ENCODE measurements at regions not wholly inside any gene's neighbourhood (a gene's known extent, or its start where the extent isn't known, plus 50 kb on each side); places are given as distances from the start of the nearest gene placed in this dataset.

DNA sequence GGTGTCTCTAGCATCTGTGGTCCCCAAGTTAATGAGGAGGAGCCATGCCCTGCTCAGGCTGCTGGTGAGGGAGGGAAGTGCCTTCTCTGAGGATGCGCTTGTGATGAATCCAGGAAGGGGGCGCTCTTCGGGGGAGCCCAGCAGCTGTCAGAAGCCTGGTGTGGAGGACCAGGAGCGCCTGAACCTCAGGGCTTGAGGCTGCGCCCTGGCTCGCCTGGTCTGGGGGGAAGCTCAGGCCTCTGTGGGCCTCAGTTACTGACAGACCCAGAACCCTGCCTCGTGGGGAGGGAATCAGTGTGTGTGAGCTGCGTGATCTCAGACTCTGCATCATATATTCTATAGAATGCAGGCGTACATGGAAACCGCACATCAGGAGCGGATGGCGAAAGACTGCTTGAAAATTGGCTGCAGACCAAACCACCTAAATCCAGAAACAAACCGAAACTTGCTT, 126.1 kb downstream of the SEC14L1 start:
- DNase-seq = no peak

DNA sequence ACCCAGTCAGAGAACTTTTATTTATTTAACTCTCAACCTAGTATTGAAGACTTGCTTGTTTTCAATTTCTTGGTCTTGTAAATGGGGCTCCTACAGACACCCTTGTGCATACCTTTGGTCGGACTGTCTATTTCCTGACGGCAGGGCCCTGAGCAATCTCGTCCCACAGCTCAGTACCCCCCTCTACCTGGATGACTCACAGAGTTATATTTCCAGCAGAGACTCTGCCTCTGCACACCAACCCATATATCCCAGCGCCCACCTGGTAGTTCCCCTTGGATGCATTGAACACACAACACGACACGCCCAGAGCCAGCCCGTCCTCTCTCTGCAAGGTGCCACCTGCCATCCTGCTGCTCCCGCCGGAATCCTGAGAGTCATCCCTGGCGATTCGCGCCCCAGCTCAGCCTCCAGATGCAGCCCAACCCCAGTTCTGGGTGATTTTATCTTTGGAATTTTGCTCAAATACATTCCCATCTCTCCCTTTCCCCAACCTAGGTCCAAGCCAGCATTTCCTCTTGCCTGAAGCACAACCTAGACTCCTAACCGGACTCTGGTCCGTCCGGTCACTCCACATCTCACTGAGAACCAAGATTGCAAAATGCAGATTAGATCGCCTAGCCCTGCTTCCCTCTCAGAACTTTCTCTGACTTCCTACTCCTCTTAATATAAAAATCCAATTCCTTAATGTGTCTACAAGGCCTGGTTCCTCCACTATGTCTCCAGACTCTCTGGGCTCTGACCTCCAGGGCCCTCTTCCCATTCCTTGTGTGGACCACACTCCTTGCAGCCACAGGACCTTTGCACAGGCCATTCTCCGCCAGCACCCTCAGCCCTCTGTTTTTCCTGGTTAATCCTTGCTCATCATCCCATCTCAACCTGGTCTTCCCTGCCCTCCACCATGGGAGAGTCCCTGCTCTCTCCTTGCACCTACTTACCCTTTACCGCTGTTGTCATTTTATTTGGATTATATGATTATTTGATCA, 129.2 kb downstream of the SEC14L1 start:
- DNase-seq = no peak

DNA sequence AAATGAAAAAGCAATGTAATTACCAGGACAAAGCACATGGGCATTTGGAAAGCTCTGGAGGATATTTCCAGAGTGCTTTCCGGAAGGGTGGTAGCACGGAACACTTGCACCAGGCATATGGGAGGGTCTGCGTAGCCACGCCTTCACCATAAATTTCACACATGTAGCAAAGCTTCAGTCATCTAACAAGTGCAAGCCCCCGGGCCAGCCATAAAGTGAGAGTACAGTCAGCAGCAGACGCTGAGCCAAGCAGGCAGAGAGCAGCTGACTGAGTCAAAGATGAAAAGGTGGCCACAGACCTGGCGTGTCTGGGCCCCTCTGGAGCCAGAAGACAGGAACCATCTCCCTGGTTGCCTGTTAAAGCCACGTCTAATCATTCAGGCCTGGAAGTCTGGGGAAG, 130.6 kb downstream of the SEC14L1 start:
- no peak for DNase-seq

DNA sequence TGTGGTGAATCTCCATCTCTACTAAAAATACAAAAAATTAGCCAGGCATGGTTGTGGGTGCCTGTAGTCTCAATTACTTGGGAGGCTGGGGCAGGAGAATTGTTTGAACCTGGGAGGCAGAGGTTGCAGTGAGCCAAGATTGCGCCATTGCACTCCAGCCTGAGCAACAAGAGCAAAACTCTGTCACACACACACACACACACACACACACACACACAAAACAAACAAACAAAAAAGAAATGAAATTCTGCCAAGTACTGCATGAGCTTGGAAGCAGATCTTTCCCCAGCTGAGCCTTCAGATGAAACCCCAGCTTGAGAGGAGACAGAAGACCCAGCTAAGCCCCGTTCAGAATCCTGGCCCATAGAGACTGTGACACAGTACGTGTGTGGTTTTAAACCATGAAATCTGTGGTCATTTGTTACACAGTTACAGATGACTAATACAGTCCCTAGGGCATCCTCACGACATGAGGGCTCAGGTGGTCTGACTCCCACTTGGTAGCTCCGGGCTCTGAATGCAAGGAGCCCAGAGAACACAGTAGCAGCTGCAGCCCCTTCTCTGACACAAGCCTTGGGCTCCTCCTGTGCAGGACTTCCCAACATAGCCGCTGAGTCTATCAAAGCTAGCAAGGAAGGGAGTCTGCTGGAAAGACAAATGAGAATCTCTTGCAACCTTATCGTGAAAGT, 132.8 kb downstream of the SEC14L1 start:
- no peak for DNase-seq

DNA sequence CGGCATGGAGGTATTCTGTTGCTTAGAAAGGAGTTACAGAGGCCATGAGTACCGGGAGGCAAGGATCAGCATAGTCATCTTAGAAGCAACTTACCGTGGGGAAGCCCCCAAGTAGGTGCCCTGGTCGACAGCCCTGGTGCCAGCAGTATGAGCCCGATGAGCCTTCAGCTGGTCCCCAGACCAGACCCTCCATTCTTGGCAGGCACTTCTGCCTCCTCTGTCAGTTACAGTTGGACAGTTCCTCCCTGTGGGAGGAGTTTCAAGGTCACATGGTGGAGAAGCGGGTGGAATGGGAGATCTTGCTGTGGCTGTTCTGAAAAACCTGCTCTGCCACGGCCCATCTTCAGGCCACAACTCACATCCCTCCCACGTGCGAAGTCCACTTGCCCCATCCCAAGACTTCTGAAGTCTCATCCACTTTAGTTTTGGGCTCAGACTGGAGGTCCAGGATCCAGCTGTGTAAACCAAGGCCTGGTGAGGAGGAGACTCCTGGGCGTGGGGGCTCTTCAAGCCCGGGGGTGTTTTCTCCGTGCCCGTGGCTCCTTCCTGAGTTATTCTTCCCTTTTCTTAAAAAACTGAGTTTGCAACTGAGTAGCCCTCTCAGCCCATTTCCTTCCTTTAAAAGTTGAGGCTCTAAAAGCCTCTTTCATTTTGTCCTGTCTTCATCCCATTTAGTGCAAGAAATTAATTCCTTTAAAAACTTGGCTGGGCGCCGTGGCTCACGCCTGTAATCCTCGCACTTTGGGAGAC, 133.5 kb downstream of the SEC14L1 start:
- no peak for DNase-seq

DNA sequence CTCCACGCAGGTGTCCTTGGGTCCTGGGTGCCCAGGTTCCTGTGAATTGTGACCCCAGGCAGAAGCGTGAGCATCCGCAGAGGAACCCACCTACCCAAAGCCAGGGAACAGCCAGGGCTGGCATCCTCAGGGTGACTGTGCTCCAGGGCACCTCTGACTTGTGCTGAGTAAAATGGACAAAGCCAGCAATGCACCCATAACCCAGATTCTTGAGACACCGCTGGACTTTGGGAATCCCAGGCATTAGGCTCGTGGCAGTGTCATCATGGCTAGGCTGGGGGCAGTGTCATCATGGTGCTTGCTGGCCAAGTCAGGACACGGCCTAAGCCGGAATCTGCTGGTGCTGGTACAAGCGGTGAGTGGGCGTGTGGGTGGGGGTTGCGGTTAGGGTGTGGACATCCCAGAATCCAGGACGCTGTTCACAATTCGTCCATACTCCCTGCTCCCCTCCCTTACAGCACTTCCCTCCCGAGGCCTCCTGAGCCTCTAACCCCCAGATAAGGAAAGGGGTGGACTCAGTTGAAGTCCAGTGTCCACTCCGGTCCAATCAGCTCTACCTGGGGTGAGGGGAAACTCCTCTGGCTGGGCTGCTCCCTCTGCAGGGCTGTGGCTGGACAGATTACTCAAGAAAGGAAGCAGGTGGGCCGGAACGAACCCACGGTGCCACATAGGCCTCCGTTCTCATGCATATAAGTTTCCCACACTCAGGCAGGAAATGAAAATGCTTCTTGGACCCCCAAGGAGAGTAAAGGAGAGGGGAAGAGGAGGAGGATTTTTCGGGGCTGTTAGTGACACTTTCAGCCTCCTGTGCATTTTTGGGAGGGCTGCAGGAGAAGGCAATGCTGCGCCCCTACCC, 138.9 kb downstream of the SEC14L1 start:
- DNase-seq = no peak

DNA sequence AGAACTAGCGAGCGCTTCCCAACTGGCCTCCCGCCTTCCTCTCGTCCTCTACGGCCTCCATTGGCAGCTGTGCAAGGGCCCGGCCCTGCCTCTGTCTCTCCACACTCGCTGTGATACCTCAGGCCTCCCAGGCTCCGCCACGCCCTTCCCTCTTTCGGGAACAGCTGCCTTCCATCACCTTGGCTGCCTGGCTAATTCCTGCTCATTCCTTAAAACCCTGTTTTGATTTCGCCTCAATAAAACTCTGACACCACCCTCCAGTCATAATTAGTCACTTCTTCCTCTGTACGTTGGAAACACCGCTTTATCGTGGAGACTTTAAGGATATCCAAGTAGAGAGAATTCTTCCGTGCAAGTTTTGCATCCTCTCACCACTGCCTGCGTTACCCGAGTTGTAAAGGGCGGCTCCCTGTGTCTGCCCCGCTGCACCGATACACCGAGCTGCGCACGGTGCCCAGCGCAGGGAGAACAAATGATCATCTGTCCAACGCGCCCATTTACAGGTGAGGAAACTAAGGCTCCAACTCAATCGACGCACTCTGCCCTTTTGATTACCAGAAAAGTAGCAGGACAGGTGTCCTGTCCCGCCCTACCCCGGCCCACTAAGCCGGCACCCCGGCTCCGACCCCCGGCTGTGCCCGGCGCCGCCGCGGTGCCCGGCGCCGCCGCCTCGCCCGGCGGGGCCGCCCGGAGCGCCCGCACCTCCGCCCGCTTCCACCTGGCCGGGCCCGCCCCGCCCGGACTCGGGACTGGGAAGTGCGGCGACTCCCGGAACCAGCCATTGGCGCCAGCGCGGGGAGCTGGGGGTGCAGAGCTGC, 139.7 kb downstream of the SEC14L1 start:
- no peak for DNase-seq

DNA sequence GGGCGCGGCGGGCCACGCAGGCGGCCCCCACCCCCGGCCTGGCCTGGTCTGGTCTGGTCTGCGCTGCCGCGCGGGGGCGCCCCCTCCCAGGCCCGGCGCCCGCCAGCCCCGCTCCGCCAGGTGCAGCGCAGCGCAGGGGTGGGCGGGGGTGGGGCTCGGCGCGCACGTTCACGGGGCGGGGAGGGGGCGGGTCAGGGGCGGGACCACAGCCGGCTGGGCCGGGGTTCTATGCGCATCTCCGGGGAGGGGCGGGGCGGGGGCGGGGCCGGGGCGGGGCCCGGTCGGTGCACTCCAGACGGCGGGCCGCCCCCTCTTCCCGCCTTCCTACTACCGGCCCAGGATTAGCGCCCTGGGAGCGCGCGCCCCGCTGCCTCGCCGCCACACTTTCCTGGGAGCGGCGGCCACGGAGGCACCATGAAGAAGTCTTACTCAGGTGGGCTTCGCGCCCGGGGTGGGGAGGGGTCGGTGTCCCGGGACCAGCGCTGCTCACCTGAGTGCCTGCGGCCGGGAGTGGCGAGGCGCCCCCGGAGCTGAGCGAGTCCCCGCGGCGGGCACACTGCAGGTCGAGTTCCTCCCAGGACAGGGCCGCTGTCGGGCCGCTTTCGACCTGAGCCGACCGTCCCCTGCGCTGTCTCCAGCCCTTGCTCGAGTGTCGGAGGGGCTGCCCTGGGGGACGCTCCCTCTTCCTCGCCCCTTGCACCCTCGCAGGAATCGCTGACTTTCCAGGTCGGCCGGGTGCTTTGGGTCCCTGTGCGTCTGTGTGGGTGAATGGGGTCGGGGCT, 140.5 kb downstream of the SEC14L1 start:
- no peak for DNase-seq

DNA sequence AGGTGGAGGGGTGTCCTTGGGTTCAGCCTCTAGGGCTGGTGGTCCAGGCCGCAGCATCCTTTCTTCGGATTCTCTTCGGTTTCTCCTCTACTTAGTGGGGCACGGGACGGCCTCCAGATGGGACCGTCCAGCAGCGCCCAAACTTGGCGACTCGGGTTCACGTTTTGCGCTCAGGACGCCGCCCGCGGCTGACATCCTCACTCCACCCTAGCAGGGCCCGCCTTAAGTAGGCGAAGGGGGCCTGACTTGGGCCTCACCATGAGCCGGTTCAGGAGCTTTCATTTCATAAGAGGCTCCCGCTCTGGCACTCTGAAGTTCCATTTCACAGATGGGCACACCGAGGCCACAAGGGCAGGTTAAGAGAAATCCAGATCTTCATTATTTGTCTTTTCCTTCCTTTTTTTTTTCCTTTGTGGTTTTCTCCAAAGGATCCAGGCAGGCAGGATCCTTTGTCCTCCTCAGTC, 141.2 kb downstream of the SEC14L1 start:
- no peak for DNase-seq

DNA sequence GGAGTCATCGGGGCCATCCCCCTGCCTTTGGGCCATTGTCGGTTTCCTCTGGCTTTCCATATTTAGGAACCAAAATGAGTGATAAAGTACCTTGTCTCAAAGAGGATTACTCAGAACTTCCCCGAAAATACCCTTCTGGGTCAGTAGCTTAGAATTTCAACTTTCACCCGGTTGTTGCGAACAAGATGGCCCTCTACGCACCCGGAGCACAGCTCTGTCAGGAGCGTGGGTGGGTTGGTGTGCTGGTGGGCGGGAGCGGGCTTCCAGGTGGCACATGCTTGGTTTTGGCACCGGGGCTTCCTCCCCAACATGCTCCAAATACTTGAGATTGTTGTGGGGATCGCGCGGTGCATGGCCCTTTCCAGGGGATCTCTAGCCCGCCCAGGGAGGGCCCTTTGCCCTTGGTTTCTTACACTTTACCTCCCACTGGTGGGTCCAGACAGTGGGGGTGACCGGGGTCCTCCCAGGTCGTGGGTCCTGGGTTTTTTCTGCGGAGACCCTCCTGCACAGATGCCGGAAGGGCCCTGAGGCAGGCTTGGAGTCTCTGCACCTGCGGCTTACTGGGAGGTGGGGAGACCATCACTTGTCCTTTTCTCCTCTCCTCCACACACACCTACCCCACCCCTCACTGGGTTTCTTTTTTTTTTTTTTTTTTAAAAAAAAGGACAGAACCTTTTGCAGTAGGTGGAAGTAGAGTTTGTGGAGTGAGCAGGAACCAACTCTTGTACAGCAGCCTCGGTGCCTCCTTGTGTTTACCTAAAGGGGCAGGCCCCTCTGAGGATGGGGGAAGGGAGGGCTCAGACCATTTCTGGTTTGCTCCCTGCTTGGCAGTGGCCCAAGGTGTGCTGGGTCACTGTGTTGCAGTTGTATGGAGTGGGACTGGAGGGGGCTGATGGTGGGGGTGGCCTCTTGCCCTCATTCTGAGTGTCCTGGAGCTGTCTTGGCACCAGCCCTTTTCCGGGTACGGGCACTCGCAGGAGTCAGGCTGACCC, 142.1 kb downstream of the SEC14L1 start:
- DNase-seq = no peak

DNA sequence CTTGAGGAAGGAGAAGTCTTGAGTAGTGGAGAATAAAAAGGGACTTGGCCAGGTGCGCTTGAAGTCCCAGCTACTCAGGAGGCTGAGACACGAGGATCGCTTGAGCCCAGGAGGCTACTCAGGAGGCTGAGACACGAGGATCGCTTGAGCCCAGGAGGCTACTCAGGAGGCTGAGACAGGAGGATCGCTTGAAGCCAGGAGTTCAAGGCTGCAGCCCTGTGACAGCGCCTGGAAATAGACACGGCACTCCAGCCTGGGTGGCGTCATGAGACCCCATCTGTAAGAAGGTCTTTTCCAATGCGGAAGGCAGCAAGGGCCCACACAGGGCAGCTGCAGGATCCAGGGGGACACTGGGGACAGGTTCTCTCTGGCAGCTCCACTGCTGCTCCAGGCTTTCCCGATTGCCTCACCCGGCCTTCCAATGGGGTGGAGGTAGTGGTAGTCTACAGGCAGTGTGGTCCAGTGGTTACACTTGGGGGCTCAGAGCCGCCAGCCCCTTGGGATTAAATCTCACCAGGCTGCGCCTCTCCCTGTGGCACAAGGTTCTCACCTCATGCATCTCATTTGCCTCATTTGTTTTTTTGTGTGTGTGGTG, 143.4 kb downstream of the SEC14L1 start:
- no peak for DNase-seq

DNA sequence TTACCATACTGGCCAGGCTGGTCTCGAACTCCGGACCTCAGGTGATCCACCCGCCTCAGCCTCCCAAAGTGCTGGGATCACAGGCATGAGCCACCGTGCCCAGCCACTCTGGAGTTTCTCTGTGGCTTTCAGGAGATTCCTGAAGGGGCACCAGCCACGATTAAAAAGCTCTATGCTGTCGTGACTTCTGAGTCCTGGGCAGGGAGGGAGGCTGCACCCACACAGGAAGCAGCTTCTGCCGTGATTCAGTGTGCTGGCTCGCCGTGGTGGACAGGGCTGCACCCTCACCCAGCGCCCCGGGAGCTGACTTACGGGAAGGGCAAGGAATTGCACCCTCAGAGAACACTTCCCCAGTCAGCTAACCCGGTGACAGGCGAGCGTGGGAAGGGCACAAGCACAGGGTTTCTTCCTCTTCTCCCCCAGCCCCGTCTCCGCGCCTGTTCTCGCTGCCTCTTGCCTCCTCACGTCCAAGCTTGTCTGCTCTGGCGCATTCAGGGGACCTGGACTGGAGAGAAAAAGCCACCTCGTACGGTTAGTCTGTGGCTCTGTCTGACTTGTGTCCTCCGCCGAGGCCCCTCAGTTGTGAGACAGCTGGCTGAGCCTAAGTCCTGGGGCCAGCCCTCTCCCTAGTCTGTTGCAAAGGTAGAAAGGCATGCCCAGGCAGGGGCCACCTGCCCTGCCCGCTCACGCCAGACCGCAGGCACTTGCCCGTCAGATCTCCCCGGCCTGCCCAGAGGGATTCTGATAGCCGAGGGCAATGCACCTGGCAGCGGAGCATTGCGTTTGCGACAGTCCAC, 145.0 kb downstream of the SEC14L1 start:
- no peak for DNase-seq

DNA sequence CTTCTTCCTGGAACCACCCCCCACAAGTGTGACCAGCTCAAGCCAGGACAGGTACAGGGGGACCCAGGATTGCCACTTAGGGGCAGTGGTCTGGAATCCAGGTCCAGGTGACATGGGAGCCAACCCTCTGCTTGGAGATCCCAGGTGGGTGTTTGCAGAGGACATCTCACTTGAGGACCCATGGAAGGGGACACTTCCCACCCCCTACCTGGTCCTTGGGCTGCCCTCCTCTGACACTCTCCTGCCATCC, 145.5 kb downstream of the SEC14L1 start:
- no peak for DNase-seq

DNA sequence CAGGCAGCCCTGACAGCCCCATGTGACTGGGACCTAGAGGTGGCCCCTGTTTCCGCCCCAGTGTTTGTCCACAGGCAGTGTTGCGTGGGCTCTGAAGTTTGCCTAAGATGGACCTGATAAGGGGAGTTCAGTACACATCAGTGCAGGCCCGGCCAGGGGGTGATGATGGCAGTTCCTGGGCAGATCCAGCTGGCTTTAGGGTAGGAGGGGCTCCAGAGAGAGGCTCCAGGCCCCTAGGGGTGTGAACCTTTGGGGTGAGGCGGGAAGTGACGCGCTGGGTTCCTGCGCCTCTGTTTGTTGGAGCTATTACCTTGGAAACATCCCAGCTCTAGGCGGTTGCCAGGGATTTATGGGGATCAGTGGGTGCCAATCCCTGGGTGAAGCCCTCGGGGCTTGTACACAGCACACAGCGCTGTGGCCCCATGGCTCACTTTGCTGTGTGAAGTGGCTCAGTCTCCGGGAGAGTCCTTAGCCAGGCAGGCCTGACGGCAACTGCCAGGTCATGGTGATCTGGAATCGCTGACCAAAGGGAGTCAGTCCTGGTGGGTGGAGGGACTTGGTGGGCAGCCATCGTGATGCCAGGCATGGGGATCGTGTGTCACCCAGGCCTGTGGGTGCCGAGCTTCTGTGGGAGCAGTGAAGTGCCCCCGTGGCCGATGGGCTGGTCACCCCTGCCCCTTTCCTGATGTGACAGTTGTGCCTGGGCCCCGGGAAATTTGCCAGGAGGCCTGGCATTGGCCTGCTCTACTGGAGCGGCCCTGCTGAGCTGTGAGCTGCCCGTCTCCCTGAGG, 146.1 kb downstream of the SEC14L1 start:
- DNase-seq = no peak

DNA sequence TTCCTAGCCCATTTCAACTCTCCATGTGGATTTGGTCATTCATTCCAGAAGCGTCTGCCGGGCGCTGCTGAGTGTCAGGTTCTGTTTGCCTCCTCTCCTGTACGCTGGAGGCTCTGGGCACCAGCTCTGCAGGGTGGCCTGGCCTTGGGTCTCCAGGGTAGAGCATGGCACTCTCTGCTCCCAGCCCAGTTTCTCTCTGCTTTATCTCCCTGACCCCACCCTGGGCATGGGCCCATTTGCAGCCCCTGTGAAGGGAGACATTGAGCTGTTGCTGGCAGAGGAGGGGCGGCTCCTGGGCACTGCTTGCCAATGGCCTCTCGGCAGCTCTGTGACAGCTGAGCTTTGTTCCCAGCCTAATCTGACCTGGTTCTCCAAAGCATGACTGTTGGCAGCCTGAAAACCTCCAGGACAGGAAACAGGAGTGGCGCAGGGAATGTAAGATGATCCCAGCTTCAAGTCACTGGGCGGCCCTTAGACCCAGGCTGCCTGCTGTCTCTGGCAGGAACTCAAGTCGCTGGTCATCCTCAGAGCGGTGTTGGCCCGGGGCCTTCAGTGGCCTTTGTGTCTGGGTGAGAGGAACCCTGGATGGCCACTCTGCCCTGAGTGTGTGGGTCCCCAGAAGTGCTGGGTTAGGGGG, 146.8 kb downstream of the SEC14L1 start:
- DNase-seq = no peak

DNA sequence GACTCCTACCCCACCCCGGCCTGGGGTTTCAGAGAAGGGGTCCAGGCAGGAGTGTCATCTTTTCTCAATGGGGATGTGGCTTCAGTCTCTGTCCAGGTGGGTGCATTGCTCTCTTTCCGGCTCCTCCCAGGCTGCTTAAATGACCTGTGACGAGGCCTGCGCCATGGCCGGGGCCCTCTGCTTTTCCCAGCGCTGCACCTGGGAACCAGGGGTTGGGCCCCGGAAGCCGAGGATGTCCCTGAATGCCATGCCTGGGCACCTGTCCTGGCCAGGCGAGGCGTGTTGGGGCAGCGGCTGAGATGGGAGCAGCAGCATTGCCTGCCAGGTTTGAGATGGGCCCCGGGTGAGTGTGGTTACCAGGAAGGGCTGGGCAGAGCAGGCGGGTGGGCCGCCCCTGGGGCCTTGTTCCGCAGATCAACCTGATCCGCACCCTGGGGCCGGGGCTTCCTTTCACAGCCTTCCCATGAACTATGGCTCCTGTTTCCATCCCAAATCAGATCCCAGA, 147.4 kb downstream of the SEC14L1 start:
- no peak for DNase-seq
